Lower leg skin (tissue), 4 donors: ENCODE measurements at regions not wholly inside any gene's neighbourhood (a gene's known extent, or its start where the extent isn't known, plus 50 kb on each side); places are given as distances from the start of the nearest gene placed in this dataset.

Source experiments
- DNase-seq, 2 donors: peaks; one replicate each; pipeline ENCODE4 v3.0.0-alpha.2; 2019; ENCODE audit warnings: low spot score in 2 of 2
- H3K4me3 ChIP-seq: fragments of 200-600 bp; sonication (generic); 2 replicates; pipeline ENCODE4 v1.5.1; 2017; ENCODE audit warnings: mild to moderate bottlenecking, low read depth; ENCODE audit not compliant: poor library complexity, severe bottlenecking
- CTCF ChIP-seq, 3 donors: fragments of 450-650 bp; IDR thresholded peaks; one replicate each; pipeline ENCODE4 v1.5.1; 2016; ENCODE audit warnings: antibody characterized with exemption in 3 of 3, mild to moderate bottlenecking in 3 of 3, moderate library complexity in 2 of 3
- POLR2A ChIP-seq, 2 donors: fragments of 450-650 bp; IDR thresholded peaks; one replicate each; pipeline ENCODE4 v1.6.1; 2016 to 2017; ENCODE audit warnings: antibody characterized with exemption in 2 of 2, mild to moderate bottlenecking in 1 of 2, moderate library complexity in 1 of 2
- WGBS, 2 donors: methylation state at CpG; one replicate each; pipeline ENCODE4 v1.1.5; 2018; 5-methylcytosine and 5-hydroxymethylcytosine counted together
- intact Hi-C: fragments of 100-400 bp; cut with DNase I; formaldehyde crosslinking; loops from one replicate; pipeline ENCODE4 v1.15.0; 2023; ENCODE audit warnings: low total_unique reads

DNA sequence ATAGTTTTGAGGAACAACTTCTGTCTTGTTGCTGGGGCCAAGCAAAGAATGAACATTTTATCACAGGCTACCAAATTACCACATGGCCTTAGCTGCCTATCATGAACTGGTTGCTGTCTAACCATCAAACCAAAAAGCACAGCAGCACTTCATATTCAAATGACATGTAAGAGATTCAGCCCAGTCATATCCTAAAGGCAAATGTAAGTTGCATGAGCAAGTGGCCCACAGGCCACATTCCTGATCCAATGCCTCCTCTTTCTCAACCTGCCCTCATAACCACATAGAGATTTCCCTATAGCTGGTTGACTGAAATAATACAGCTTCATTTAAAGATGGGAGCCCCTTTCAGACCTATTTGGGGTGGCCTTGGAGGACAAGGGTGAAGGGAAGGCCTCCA lies 572.3 kb downstream of the IRS1 start:
- no peak for DNase-seq
- intact Hi-C loops = no loop called here
- H3K4me3 ChIP-seq = no peak overlapping the region
- TF ChIP-seq POLR2A (IDR thresholded peaks at IDR 0.05) (no peak), CTCF (IDR thresholded peaks at IDR 0.05) (no peak)

- DNase-seq = no peak
- intact Hi-C loops = no loop called here
- TF ChIP-seq CTCF (IDR thresholded peaks at IDR 0.05) = no peak
- 96% methylated on average over 2 of the region's 2 CpGs for WGBS, 2 donors
- H3K4me3 ChIP-seq = no peak overlapping the region
These were observed 575.9 kb downstream of the IRS1 start for GRCh38 chr2:226223704-226224103.

GRCh38 chr2:226220511-226220910 lies 579.1 kb downstream of the IRS1 start:
- TF ChIP-seq POLR2A (IDR thresholded peaks at IDR 0.05) = no peak
- no peak for TF ChIP-seq CTCF (IDR thresholded peaks at IDR 0.05)
- no peak overlapping the region for H3K4me3 ChIP-seq
- DNase-seq = no peak
- intact Hi-C loops = no loop called here
- 81 to 83% methylated on average over 3 of the region's 3 CpGs for WGBS, 2 donors

DNA sequence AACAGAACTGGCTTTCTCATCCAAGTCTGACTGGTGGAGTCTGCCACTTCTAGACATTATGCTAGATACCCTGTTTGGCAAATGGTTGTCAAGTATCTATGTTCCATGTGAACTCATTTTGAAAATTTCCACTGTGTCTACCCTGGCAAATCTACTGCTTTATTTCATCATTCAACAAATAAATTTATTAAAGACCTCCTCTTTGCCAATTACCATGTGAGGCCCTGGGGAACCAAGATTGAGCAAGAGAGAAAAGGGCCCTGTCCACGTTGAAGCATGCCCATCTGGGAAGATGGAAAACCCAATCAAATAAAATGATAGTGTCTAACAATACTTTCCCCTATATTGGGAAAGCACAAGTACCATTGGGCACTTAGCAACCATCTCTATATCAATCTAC lies 582.4 kb downstream of the IRS1 start:
- 26 to 46% methylated on average over 1 of the region's 1 CpG for whole genome bisulfite sequencing, 2 donors
- intact Hi-C loops = loop anchor here (10.0 kb wide), 1 partner anchor 578 kb away; the partner anchor contains the start of gene IRS1

DNA sequence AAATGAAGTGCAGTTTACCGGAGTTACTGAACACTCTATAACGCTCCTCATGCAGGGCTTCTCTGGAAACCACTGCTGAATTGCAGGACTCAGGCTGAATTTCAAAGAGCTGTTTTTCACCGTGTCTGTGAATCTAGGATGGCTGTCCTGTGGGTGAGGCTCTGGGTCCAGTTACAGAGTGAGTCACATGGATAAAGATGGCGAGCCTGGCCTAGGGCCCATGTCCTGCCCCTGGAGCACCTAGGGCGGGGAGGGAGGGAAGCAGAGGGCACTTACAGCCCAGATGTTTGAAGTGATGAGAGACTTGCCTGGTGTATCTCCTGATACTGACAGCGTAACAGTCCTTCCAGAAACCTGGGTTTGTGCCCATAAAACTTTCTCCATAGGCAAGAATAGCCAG lies 583.0 kb downstream of the IRS1 start:
- WGBS, 2 donors = 86 to 94% methylated on average over 6 of the region's 6 CpGs
- TF ChIP-seq CTCF (IDR thresholded peaks at IDR 0.05) = no peak
- no peak for TF ChIP-seq POLR2A (IDR thresholded peaks at IDR 0.05)
- no peak overlapping the region for H3K4me3 ChIP-seq
- intact Hi-C loops = loop anchor here (10.0 kb wide), 1 partner anchor 578 kb away; the partner anchor contains the start of gene IRS1
- DNase-seq = no peak

More for the DNA sequence above, 582.4 kb downstream of the IRS1 start:
- no peak for DNase-seq
- no peak for TF ChIP-seq CTCF (IDR thresholded peaks at IDR 0.05)
- TF ChIP-seq POLR2A (IDR thresholded peaks at IDR 0.05) = no peak
- no peak overlapping the region for H3K4me3 ChIP-seq

DNA sequence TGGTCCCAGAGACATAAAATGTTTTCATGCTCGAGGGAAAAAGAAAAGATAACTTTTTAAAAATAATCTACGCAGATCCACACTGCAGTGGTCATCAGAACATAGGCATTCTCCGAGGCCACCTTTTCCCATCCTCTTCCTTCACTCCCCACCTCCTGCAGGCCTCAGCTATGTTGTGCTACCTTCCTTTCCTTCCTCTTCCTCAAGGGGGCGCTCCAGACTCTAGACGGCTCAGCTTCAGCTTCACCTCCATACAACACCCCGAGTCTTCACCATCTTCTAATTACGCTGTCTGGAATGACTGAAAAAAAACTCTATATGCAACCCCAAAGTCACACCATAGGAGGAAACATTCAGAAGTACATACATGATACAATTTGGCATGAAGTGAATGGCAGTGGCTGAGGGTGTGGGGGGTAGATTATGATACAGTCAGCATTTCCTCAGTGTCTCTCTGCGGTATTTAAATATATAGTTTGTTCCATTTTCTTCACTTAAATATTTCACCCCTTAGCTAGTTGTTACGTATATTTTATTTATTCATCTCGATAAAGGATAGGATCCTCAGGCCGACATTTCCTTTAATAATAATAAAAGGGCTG lies 583.6 kb downstream of the IRS1 start:
- no peak for TF ChIP-seq POLR2A (IDR thresholded peaks at IDR 0.05)
- TF ChIP-seq CTCF (IDR thresholded peaks at IDR 0.05) = no peak
- intact Hi-C loops = loop anchor here (10.0 kb wide), 1 partner anchor 579 kb away; the partner anchor contains the start of gene IRS1
- WGBS, 2 donors = 63 to 65% methylated on average over 11 of the region's 11 CpGs
- peak in 1 of 2 donors; percentile 43 for DNase-seq
- no peak overlapping the region for H3K4me3 ChIP-seq
